Endometrium (tissue), 2 donors: ENCODE measurements at regions not wholly inside any gene's neighbourhood (a gene's known extent, or its start where the extent isn't known, plus 50 kb on each side); places are given as distances from the start of the nearest gene placed in this dataset.

Experiments
- FAIRE-seq: peaks from 2 replicates; lab custom pipeline; 2012; peaks lifted over from hg19 to GRCh38; lab: Jason Lieb, UNC
- donor health status: control.
- donor health status: control.

DNA sequence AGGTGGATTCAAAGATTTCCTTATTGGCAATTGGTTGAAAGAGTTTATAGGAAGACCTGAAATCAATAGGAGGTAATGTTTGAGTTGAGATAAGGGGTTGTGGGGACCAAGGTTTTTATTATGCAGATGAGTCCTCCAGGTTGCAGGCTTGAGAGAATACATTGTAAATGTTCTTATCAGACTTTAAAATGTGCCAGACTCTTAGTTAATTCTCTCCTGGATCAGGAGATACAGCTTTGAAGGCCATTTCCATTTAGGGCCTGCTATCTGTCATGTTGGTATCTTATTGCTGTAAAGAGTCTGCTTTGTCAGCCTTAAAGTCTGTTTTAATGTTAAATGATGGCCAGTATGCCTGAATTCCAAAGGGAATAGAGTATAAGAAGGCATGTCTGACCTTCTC is 61.8 kb upstream of the CALCR start:
- no peak for FAIRE-seq

DNA sequence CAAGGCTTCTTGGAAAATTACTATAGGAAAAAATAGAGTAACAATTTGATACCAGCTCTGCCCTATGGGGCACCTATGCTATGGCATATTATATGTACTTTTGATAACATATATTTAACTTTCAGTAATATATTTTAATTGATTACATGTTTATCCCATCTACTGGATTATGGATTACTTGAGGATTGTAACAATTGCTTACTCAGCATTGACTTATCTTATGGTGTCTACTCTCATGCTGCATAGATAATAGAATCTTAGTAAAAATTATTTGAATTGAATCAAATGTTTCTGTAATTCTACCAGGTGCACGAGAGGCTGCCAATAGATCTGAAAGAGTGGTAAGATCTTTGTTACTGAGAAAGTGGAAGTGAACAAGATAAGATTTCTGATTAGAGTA is 57.8 kb upstream of the CALCR start:
- FAIRE-seq: no peak

DNA sequence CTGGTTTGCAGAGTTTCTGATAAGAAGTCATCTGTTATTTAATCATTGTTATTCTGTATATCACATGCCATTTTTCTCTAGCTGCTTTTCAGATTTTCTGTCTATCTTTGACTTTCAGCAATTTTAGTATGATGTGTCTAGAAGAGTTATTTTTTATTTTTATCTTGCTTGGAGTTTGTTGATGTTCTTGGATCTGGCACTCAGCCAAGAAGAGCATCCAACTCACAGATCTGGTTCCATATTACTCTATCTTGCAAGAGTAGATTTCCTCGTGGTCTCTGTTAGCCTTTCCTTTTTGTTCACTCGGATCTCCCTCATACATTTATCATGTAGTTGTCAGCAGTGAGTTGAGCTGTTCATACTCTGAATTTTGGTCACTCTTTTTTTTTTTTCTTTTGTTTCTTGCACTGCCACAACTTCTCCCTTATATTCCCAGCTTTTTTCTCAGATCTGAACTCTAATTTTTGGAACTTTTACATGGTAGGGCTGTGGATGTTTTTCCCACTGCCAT is 54.8 kb upstream of the CALCR start:
- FAIRE-seq: no peak

DNA sequence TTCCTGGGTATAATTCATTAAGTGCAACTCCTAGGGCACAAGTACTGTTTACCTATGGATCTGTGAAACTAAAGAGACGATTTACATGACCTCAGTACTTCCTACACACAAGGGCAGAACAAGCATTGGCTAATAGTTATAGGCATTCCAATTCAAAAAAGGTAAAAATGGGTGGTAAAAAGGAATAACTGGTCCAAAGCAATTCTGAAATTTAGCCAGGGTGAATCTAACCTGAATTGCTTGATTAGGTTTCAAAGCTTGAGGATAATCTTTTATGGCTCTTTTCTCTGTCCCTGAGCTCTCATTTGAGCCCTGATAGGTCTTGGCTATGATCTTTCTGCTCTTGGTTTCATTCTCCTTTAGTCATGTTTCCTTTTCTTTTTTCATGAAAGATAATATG is 52.3 kb upstream of the CALCR start:
- no peak for FAIRE-seq
